ENCODE measurements at regions not wholly inside any gene's neighbourhood (a gene's known extent, or its start where the extent isn't known, plus 50 kb on each side); places are given as distances from the start of the nearest gene placed in this dataset.

DNA sequence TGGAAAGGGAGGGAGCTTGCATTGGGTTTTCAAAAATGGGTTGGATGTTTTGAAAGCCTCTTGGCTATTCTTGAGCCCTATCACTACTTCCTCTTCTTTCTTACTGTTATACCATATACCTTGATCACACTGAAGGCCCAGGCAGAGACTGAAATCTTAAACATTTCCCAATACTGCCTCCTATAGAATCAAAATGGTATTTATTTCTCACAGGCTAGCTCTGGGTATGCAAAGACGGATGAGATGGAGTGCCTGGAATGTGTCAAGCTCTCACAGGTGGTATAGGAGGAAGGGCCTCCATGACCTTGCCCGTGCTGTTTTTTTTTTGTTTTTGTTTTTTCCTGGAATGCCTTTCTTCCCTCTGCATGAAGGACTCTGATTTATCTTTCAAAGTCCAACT lies 268.4 kb upstream of the USP24 start:
- TF ChIP-seq, protein P1, sequence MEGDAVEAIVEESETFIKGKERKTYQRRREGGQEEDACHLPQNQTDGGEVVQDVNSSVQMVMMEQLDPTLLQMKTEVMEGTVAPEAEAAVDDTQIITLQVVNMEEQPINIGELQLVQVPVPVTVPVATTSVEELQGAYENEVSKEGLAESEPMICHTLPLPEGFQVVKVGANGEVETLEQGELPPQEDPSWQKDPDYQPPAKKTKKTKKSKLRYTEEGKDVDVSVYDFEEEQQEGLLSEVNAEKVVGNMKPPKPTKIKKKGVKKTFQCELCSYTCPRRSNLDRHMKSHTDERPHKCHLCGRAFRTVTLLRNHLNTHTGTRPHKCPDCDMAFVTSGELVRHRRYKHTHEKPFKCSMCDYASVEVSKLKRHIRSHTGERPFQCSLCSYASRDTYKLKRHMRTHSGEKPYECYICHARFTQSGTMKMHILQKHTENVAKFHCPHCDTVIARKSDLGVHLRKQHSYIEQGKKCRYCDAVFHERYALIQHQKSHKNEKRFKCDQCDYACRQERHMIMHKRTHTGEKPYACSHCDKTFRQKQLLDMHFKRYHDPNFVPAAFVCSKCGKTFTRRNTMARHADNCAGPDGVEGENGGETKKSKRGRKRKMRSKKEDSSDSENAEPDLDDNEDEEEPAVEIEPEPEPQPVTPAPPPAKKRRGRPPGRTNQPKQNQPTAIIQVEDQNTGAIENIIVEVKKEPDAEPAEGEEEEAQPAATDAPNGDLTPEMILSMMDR (IDR thresholded peaks at IDR 0.05) = no peak
- TF ChIP-seq POLR2A (IDR thresholded peaks at IDR 0.05) = no peak

Data from prostate gland (tissue), 2 donors.